HG03097 (cell line): ENCODE measurements at regions not wholly inside any gene's neighbourhood (a gene's known extent, or its start where the extent isn't known, plus 50 kb on each side); places are given as distances from the start of the nearest gene placed in this dataset.

Experiments used
- ATAC-seq: cut with Tn5 transposase; IDR thresholded peaks from one replicate; pipeline ENCODE4 v1.9.1; 2021; ENCODE audit not compliant: unreplicated experiment, low FRiP score

- ATAC-seq: no peak
Observed at GRCh38 chr4:123496421-123496820, 99.8 kb downstream of the SPRY1 start.

- no peak for ATAC-seq
Observed at GRCh38 chr4:123497340-123497739, 100.7 kb downstream of the SPRY1 start.

GRCh38 chr4:123501733-123502132 lies 105.1 kb downstream of the SPRY1 start:
- ATAC-seq: no peak

- ATAC-seq: no peak
Observed at GRCh38 chr4:123503698-123504363, 107.2 kb downstream of the SPRY1 start.

- peak; percentile 56 for ATAC-seq
Observed at GRCh38 chr4:123505095-123506010, 108.8 kb downstream of the SPRY1 start.

- ATAC-seq: no peak
Observed at GRCh38 chr4:123506011-123506695, 109.6 kb downstream of the SPRY1 start.

GRCh38 chr4:123507376-123507775 lies 110.8 kb downstream of the SPRY1 start:
- no peak for ATAC-seq

GRCh38 chr4:123510221-123510620 lies 113.6 kb downstream of the SPRY1 start:
- ATAC-seq: no peak

GRCh38 chr4:123510659-123511058 lies 114.1 kb downstream of the SPRY1 start:
- ATAC-seq: no peak

GRCh38 chr4:123516576-123516975 lies 120.0 kb downstream of the SPRY1 start:
- no peak for ATAC-seq

- ATAC-seq: no peak
Observed at GRCh38 chr4:123517176-123517575, 120.6 kb downstream of the SPRY1 start.

- ATAC-seq: no peak
Observed at GRCh38 chr4:123517971-123518370, 121.4 kb downstream of the SPRY1 start.

- ATAC-seq: no peak
Observed at GRCh38 chr4:123520325-123520724, 123.7 kb downstream of the SPRY1 start.

GRCh38 chr4:123522081-123522480 lies 125.5 kb downstream of the SPRY1 start:
- ATAC-seq: no peak

GRCh38 chr4:123522646-123523045 lies 126.1 kb downstream of the SPRY1 start:
- ATAC-seq: no peak

GRCh38 chr4:123524958-123525628 lies 128.5 kb downstream of the SPRY1 start:
- no peak for ATAC-seq

- no peak for ATAC-seq
Observed at GRCh38 chr4:123526511-123526910, 129.9 kb downstream of the SPRY1 start.

- ATAC-seq: no peak
Observed at GRCh38 chr4:123528501-123529277, 132.1 kb downstream of the SPRY1 start.

- no peak for ATAC-seq
Observed at GRCh38 chr4:123529278-123529568, 132.6 kb downstream of the SPRY1 start.

GRCh38 chr4:123530357-123530756 lies 133.8 kb downstream of the SPRY1 start:
- no peak for ATAC-seq
